GM18517 (cell line): ENCODE measurements at regions not wholly inside any gene's neighbourhood (a gene's known extent, or its start where the extent isn't known, plus 50 kb on each side); places are given as distances from the start of the nearest gene placed in this dataset.

ENCODE experiments used
- ATAC-seq: cut with Tn5 transposase; IDR thresholded peaks from one replicate; pipeline ENCODE4 v1.9.1; 2021; ENCODE audit warnings: mild to moderate bottlenecking, moderate library complexity; ENCODE audit not compliant: unreplicated experiment

GRCh38 chr13:53200498-53201453 lies 172.2 kb downstream of the OLFM4 start:
- no peak for ATAC-seq

GRCh38 chr13:53201454-53202225 lies 173.0 kb downstream of the OLFM4 start:
- ATAC-seq = no peak

DNA sequence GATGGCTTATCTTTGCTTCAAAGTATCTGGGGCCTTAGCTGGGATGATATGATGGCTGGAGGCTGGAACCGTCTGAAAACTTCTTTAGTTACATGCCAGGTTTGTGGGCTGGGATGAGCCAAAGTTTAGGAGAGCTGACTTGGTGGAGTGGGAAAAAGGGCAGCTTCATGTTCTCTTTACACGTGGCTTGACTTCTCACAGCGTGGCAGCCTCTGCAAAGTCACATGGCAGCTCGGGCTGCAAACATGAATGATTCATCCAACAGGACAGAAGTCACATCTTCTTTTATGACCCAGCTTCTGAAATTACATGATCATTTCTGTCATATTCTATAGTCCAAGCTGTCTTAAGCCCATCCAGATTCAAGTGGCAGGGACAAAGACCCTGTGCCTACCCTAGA lies 176.0 kb downstream of the OLFM4 start:
- no peak for ATAC-seq

DNA sequence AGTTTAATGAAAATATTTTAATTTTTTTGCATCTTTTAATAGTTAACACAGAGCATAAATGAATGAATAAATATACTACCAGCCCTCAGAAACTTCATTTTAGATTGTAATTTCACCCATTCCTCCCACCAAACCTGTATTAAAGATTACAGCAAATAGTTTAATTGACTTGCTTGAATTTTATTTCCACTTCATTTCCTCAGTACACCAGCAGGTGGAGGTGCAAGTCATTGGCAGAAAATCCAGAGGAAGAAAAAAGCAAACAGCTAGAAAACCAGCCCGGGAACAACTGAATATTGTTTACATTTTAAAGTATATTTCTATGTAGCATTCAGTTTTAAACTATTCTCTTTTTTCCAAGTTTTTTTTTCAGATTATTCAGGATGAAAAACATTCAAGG lies 177.8 kb downstream of the OLFM4 start:
- ATAC-seq = no peak

DNA sequence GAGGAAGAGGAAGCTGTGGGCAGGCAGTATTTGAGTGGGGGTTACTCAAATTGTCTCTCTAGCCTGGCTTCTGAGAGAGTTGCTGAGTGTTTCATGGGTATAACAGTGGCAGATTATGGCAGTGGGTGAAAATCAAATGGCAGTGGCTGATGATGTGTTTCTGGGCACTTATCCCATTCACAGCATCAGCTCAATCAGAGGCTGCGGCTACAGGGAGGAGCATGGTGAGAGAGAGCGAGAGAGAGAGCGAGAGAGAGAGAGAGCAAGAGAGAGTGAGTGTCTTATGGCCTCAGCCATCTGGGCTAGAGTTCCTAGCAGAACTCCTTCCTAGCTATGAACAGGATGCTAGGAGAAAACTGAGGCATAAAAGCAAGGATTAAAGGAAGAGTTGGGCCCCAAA lies 178.9 kb downstream of the OLFM4 start:
- ATAC-seq = no peak

- no peak for ATAC-seq
These were observed 185.8 kb downstream of the OLFM4 start for GRCh38 chr13:53214433-53214832.

DNA sequence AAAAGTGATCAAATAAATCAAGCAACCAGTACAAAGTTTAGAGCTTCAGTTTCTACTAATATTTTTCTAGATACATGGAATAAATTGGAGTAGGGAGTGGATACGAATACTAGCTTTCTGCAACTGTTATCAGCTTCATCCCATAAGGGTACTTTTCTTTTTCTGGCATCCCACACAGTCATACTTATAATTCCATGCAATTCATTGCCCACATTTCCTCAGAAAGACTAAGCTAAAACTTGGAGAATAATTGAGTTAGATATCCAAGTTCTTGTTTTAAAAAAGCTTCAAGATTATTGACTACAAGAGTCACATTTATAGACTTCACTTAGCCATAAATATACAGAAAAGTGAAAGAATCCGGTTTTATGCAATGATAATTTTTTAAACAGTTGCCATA lies 186.9 kb downstream of the OLFM4 start:
- ATAC-seq = no peak

GRCh38 chr13:53216773-53217172 lies 188.2 kb downstream of the OLFM4 start:
- ATAC-seq = no peak

DNA sequence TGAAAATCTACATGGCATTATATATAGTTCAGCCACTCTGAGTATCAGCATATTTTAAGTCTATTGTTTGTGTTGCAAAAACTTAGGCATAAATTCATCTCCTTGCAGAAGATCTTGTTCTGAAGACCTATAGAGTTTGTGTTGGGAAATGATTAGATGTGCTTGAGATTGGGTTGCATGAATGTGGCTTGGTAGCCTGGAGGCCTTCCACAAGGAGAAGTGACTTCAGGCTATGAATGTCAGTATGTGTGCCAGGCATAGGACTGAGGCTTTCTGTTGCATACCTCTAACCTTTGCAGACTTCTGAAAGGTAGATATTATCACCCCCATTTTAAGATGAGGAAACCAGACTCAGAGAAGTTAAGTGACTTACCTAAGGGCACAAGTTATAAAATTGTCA lies 188.6 kb downstream of the OLFM4 start:
- no peak for ATAC-seq

DNA sequence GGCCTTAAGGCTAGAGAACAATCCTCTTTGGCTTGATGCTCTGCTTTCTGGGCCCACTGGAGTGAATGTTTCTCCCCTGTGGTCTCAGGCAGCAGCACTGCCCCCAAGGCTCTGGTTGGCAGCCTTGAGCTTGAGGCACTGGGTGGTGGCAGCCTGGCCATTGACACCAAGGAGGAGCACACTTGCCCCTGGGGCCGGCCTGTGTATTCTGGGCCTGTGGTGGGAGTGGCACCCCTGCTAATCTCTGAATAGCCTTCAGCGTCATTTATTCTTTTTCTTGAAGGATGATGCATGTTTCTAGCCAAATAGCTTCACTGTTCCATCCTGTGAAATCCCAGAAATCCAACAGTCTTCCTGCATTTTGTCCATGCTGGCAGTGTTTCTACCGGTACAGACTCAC lies 191.4 kb downstream of the OLFM4 start:
- ATAC-seq = no peak

- ATAC-seq = no peak
These were observed 209.1 kb downstream of the OLFM4 start for GRCh38 chr13:53237696-53238095.

DNA sequence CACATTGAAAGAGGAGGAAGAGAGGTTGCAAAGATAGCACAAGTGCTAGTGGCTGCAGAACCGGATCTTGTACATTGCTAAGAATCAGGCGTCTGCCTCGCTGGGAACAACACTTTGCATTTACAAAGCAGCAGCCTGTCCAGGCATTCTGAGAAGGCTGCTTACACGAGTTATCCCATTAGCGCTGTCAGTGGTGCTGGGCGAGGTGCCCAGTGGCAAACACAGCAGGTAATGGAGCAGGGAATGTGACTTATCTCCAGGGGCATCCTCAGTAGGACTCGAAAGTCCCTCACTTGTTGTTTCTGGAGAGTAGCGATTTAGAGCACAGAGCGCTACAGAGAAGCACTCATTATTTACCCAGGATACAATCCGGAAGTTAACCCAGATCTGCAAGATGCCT lies 209.6 kb downstream of the OLFM4 start:
- no peak for ATAC-seq

- no peak for ATAC-seq
These were observed 211.9 kb downstream of the OLFM4 start for GRCh38 chr13:53240401-53241025.

DNA sequence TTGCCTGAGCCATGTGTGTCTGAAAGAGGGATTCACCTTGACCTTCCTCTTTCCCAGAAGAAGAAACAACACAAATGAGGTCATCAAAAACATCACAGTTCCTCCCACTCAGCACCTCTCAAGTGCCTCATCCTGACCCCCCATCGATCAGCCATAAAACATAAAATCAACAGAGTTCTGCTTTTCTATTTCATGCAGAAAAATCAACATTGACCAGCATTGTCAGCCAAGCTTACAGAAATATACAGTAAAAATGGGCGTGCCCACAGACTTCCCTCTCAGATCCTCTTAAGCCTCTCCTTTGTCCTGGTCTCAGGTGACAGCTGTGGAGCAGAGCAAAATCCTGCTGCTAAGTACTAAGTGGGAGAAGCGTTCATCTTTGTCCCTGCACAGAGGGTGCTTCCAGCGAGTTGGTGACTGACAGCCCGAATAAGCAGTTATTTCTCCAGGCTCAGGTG lies 213.3 kb downstream of the OLFM4 start:
- no peak for ATAC-seq

GRCh38 chr13:53249236-53249635 lies 220.6 kb downstream of the OLFM4 start:
- no peak for ATAC-seq

DNA sequence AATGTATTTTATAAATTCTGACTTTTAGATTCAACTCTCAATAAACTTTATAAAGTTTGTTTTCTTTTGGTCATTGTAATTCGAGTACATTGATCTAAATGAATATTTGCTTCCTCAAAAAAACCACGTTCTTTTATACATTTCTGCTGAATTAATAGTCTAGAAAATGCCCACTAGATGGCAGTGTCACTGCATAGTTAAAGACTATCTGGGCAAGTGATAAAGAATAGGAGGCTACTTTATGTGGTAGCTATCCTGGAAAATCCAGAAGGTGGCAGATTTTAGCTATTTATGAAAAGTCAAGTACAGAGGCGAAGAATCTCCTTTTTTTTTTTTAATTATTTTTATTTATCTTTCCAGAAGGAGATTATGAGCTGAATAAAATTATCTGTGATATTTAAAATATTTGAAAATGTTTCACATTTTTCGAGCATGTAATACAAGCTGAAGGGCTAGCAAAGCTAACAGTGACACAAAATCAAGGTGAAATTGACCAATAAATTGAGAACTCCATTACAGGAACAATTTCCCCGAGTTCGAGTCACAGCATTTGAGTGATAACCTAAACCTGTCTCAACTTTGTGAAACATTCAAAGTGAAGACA lies 221.8 kb downstream of the OLFM4 start:
- peak; percentile 92 for ATAC-seq

GRCh38 chr13:53250977-53251376 lies 222.4 kb downstream of the OLFM4 start:
- ATAC-seq = no peak

DNA sequence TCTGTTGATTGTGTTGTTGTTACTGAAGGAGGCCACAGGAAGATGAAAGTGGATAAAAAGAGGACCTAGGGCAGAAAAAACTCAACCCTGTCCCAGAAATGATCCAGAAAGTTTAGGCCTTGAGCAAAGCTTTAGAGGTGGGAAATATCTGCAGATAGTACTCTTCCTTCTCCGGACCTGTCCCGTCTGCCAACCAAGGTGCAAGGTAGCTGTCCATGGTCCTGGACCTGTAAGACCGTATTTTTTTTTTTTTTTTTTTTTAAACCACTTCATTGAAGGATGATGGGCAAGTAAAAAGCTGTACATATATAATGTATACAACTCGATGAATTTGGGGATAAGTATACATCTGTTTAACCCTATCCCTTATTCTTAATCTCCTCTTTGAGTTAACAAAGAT lies 225.9 kb downstream of the OLFM4 start:
- ATAC-seq = no peak

DNA sequence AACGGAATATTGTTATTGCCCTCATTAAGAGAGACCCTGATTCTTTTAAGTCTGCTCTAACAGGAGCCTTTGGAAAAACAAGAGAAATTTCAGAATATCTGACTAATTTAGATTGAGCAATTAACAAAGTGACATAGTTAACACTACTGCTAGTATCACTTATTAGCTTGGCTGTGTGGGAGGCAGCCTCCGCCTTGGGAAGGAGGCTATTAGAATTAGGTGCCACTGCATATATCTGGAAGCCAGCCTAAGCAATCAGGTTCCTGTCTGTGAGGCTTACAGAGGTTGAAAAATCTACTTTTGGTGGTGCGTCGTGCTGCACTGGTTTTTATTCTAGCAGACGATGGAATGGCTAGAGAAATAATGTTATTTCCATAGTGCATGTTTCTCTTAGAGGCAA lies 227.2 kb downstream of the OLFM4 start:
- ATAC-seq = no peak

DNA sequence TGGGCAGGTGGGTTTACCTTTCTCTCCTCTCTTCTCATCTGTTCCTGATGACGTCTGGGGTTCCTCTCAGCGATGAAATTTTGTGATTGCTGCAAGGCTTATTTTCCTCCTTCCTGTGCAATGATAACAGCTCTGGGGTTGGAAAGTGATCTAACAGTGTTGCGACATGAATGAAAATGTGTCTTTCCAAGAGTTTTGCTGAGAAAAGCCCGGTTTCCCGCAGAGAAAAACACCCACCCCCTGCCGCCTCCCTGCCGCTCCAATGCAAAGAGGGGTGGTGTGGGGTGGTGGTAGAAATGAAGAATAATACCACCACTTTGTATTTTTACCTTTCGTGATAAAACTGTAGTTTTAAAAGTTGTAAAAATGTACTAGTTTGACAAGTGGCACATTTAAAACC lies 232.0 kb downstream of the OLFM4 start:
- no peak for ATAC-seq

DNA sequence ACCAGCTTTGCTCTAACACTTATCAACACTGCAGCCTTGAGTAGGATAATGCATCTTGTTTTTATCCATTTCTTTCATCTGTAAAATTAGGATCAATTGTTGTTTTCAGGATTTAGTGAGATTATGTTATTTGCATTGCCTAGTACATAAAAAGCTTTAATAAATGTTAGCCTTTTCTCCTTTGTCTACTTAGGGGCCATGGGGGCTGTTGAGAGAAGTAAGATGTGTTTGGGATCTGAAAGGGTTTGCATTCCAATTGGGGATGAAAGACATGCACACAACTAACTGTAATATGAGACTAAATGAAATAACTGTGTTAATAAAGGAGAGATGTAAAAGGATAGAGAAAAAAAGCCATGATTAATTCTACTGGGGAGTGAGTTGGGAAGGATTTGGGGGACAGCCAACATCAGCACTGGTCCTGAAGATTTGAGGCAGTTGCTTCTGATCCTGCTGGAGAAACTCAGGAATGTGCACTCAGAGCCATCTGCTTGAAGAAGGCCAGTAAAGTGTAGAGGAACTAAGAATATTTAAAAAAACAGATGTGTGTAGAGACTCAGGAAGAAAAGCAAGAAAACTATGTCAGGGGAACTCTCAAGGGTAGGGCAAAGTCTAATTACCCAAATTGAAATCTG lies 236.3 kb downstream of the OLFM4 start:
- ATAC-seq = no peak
